Bronchial epithelial cell (primary cell): ENCODE measurements at regions not wholly inside any gene's neighbourhood (a gene's known extent, or its start where the extent isn't known, plus 50 kb on each side); places are given as distances from the start of the nearest gene placed in this dataset.

Experiments used
- DNase-seq: peaks from one replicate; pipeline ENCODE4 v3.0.0-alpha.2; 2010; ENCODE audit warnings: low read depth
- FAIRE-seq: peaks from 2 replicates; lab custom pipeline; 2011; peaks lifted over from hg19 to GRCh38; lab: Jason Lieb, UNC
- H3K27me3 ChIP-seq: 2 replicates; pipeline ENCODE4 v1.5.1; 2011; ENCODE audit warnings: low read length; ENCODE audit not compliant: control insufficient read depth, insufficient read depth
- H3K36me3 ChIP-seq: 2 replicates; pipeline ENCODE4 v1.5.1; 2011; ENCODE audit warnings: low read length; ENCODE audit not compliant: control insufficient read depth, insufficient read depth
- H3K4me3 ChIP-seq: 2 replicates; pipeline ENCODE4 v1.5.1; 2011; ENCODE audit warnings: mild to moderate bottlenecking, low read depth, low read length, control low read depth
- CTCF ChIP-seq: IDR thresholded peaks from 2 replicates; pipeline ENCODE4 v1.5.1; 2011; ENCODE audit warnings: mild to moderate bottlenecking, moderate library complexity, low read length, control low read depth, inconsistent platforms; ENCODE audit not compliant: insufficient read depth, severe bottlenecking

DNA sequence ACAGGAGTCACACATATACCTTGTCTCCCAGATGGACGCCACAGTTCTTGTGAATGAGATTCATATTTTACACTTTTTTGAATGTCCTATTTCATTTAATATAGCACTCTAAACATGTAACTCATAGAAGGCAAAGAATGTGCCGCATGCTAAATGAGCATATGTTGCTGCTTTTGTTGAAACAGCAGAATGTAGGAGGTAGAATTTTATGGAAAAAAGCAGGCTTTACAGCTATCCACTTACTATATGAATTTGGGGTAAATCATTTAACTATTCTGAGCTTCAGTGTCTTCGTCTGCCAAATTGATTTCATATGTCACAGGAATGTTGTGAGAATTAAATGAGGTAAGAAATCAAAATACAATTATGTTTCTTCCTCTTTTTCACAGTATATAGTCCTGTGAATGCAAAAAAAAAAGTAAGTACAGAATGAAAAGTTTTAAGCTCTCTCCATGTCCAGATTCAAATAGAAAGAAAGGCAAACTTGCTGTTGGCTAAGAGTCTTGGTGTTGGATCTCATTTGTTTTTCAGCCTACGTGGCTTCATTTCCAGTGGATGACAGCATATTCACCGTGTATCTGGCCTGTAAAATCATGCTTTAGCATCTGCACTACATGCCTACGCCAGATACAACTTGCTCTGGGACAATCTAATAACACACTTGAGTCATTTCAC lies 154.7 kb upstream of the CNTNAP5 start:
- no peak for FAIRE-seq

DNA sequence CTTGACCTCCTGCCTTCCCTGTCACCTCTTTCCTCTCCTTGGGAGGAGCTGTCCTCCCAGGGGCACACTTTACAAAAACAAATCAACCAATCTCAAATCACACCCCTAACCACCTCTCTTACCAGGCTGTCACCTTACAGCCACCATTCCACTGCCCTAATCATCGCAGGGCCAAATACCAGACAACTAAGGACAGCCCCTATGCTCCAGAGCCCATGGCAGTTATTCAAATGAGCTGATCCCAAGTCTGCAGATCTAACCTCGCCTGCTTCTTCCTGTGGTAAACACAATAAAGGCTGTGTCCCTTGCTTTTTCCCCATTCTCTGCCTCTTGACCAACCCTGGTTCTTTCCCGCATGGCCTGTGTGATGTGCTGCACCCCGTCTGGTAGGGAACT lies 154.2 kb upstream of the CNTNAP5 start:
- Histone ChIP-seq H3K4me3 (no peak overlapping the region), H3K36me3 (no peaks in the 10 kb centered on the region), H3K27me3 (no peaks in the 10 kb centered on the region)
- no peak for TF ChIP-seq CTCF
- no peak for DNase-seq
- no peak for FAIRE-seq

More for the DNA sequence above, 154.7 kb upstream of the CNTNAP5 start:
- Histone ChIP-seq H3K27me3 (no peaks in the 10 kb centered on the region), H3K36me3 (no peaks in the 10 kb centered on the region), H3K4me3 (no peak overlapping the region)
- TF ChIP-seq CTCF, result no peak
- no peak for DNase-seq

GRCh38 chr2:123890148-123890547 lies 134.9 kb upstream of the CNTNAP5 start:
- TF ChIP-seq CTCF, result no peak
- Histone ChIP-seq H3K27me3 (no peaks in the 10 kb centered on the region), H3K4me3 (no peak overlapping the region), H3K36me3 (no peaks in the 10 kb centered on the region)
- no peak for DNase-seq
- no peak for FAIRE-seq

- no peaks in the 10 kb centered on the region for H3K27me3 ChIP-seq
- TF ChIP-seq CTCF, result no peak
- no peaks in the 10 kb centered on the region for H3K36me3 ChIP-seq
- FAIRE-seq (no peak), DNase-seq (no peak)
- no peak overlapping the region for H3K4me3 ChIP-seq
Observed at GRCh38 chr2:123894167-123894566, 130.9 kb upstream of the CNTNAP5 start.

DNA sequence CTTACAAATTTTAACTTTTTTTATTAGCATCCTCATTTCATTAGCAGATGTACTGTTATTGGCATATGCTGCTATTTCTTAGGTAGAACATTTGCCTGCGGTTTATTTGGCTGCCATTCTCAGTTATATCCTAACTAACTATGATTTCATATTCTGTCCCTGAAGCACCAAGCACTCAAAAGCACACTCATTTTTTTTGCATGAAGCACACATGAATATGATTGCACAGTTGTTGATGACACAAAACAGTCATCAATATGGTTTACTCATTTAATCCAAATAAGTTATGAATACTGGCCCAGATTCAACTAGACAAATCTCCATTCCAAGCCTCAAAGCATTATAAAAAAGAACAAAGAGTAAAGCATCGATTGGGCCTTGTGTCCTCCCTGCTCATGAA lies 129.4 kb upstream of the CNTNAP5 start:
- Histone ChIP-seq H3K27me3 (no peaks in the 10 kb centered on the region), H3K36me3 (no peaks in the 10 kb centered on the region), H3K4me3 (no peak overlapping the region)
- DNase-seq, result no peak
- FAIRE-seq, result no peak
- TF ChIP-seq CTCF, result no peak

DNA sequence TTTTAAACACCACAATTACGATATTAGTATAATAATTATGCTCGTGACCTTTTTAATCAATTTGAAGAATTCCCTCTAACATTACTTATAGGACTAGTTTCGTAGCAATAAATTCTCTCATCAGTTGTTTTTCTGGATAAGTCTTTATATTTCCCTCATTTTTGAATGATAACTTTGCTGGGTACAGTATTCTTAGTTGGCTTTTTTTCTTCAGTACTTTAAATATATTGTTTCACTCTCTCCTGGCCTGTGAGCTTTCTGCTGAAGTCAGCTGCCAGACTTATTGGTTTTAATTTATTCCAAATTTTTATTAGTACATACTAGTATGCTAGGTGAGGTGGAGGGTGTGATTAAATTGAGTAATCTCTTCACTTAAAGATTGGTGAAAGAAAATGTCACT lies 123.8 kb upstream of the CNTNAP5 start:
- Histone ChIP-seq H3K36me3 (no peaks in the 10 kb centered on the region), H3K27me3 (no peaks in the 10 kb centered on the region), H3K4me3 (no peak overlapping the region)
- FAIRE-seq (no peak), DNase-seq (no peak)
- no peak for TF ChIP-seq CTCF
